GM18519 (cell line): ENCODE measurements at regions not wholly inside any gene's neighbourhood (a gene's known extent, or its start where the extent isn't known, plus 50 kb on each side); places are given as distances from the start of the nearest gene placed in this dataset.
A peak's percentile ranks its signal among the peaks of the same experiment; 100 is the strongest.
"Not testable (repeated sequence)": the region's sequence is repeated elsewhere in the genome, so short reads cannot be mapped to it uniquely, and the experiment has no call there.

Experiments used
- ATAC-seq: cut with Tn5 transposase; IDR thresholded peaks from one replicate; pipeline ENCODE4 v1.9.1; 2021; ENCODE audit warnings: mild to moderate bottlenecking, moderate library complexity; ENCODE audit not compliant: unreplicated experiment, low FRiP score

GRCh38 chr6:81929828-81930227, 177.3 kb upstream of the TENT5A start:
- no peak for ATAC-seq

- ATAC-seq: no peak
Observed at GRCh38 chr6:81925201-81925600, 172.7 kb upstream of the TENT5A start.

- no peak for ATAC-seq
Observed at GRCh38 chr6:81909981-81910900, 157.8 kb upstream of the TENT5A start.

GRCh38 chr6:81909162-81909561, 156.7 kb upstream of the TENT5A start:
- no peak for ATAC-seq

GRCh38 chr6:81906709-81907204, 154.3 kb upstream of the TENT5A start:
- ATAC-seq: no peak

GRCh38 chr6:81906041-81906440, 153.6 kb upstream of the TENT5A start:
- no peak for ATAC-seq

- ATAC-seq: no peak
Observed at GRCh38 chr6:81901551-81901966, 149.1 kb upstream of the TENT5A start.

GRCh38 chr6:81900616-81901015, 148.1 kb upstream of the TENT5A start:
- ATAC-seq: peak; percentile 77

GRCh38 chr6:81897793-81898192, 145.3 kb upstream of the TENT5A start:
- ATAC-seq: no peak

GRCh38 chr6:81896525-81897503, 144.3 kb upstream of the TENT5A start:
- ATAC-seq: no peak

- ATAC-seq: no peak
Observed at GRCh38 chr6:81895511-81896185, 143.2 kb upstream of the TENT5A start.

- ATAC-seq: no peak
Observed at GRCh38 chr6:81894788-81895271, 142.3 kb upstream of the TENT5A start.

- ATAC-seq: no peak
Observed at GRCh38 chr6:81894306-81894705, 141.8 kb upstream of the TENT5A start.

- no peak for ATAC-seq
Observed at GRCh38 chr6:81892891-81893290, 140.4 kb upstream of the TENT5A start.

GRCh38 chr6:81891874-81892273, 139.4 kb upstream of the TENT5A start:
- ATAC-seq: no peak

GRCh38 chr6:81890846-81891245, 138.4 kb upstream of the TENT5A start:
- no peak for ATAC-seq

GRCh38 chr6:81889377-81890053, 137.0 kb upstream of the TENT5A start:
- ATAC-seq: no peak

GRCh38 chr6:81886909-81887308, 134.4 kb upstream of the TENT5A start:
- ATAC-seq: not testable (repeated sequence)

GRCh38 chr6:81886157-81886556, 133.7 kb upstream of the TENT5A start:
- ATAC-seq: no peak

GRCh38 chr6:81881660-81882059, 129.2 kb upstream of the TENT5A start:
- no peak for ATAC-seq
